ENCODE measurements at regions not wholly inside any gene's neighbourhood (a gene's known extent, or its start where the extent isn't known, plus 50 kb on each side); places are given as distances from the start of the nearest gene placed in this dataset.
"Not testable (repeated sequence)": the region's sequence is repeated elsewhere in the genome, so short reads cannot be mapped to it uniquely, and the experiment has no call there.

- DNase-seq = no peak
Observed at GRCh38 chr5:163569284-163569683, 63.9 kb downstream of the MAT2B start.

DNA sequence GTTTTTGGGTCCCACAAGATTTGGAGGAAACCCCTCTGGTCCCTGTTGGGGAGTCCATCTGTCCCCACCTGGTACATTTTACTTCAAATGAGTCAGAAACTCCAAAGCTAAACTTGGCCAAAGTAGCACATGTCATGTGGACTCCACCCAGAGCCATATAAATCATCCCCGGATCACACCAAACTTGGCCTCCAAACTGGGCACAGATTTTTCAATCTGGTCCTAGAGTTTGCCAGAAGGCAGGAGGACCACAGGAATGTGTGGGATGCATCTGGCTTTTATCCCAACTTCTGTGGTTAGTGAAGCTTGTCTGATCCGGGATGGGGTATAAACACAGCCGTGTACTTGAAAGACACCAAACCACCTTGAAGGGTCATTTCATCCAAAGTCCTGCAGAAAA lies 66.3 kb downstream of the MAT2B start:
- no peak for DNase-seq

GRCh38 chr5:163574472-163575440 lies 69.3 kb downstream of the MAT2B start:
- DNase-seq = no peak

DNA sequence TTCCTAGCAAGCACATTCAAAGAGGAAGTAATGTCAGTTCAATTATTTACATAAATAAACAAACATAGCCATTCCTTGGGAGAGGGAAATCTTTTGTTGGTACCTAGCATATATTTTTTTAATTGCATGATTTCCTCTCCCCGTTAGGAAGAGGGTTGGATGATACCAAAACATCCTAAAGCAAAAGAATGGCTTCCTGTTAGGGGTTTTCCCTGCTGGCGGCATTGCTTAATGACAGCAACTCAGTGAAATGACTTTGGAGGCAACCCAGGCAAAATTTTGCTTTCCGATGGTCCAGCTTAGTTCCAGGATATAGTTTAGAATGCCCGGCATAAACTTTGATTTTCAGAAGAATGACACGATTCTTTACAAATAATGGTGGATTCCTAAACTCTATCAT lies 73.2 kb downstream of the MAT2B start:
- no peak for DNase-seq

DNA sequence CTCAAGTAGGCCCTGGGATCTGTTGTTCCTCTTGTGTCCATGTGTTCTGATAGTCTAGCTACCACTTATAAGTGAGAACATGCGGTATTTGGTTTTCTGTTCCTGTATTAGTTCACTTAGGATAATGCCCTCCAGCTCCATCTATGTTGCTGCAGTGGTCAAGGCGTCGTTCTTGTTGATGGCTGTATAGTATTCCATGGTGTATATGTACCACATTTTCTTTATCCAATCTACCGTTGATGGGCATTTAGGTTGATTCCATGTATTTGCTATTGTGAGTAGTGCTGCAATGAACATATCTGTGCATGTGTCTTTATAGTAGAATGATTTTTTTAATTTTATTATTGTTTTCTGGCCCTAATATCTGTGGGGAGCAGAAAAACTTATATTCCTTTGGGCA lies 74.3 kb downstream of the MAT2B start:
- DNase-seq = no peak

DNA sequence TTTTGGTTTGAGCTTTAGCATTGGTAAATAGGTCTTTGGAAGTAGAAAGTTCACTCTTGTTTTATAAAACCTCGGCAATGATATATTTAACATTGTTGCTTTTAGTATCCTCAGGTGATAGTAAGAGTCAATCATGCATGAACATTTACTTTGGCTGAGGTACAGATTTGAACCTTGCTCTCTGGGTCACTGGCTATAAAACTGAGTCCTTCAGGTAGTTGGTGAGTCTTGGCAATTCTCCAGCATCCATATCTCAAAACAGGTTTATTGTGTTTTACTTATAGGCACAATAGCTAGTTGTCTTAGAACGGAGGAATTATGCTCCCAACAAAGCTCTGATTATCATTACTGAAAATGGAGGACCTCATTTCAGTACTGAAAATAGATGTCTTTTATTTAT lies 75.1 kb downstream of the MAT2B start:
- DNase-seq = no peak

- not testable (repeated sequence) for DNase-seq
Observed at GRCh38 chr5:163583491-163584153, 78.2 kb downstream of the MAT2B start.

DNA sequence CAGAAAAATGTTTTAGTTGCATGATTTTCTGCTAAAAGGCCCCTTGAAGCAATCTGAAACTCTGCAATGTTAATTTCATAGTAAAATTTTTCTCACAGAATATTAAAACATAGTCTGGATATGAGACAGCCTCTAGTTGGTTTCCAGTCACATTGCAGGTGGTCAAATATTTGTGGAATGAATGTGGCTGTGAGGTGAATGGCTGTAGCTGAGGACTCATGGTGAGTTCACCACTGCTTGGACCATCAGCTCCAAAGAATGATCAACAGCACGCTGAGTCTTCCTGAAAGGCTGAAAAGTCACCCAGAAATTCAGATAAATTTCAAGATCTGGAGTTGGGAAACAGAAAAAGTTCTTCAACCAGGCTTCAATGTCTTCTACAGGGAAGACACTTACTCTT lies 79.8 kb downstream of the MAT2B start:
- no peak for DNase-seq

- no peak for DNase-seq
Observed at GRCh38 chr5:163586531-163586956, 81.1 kb downstream of the MAT2B start.

- DNase-seq = no peak
Observed at GRCh38 chr5:163594951-163595350, 89.5 kb downstream of the MAT2B start.

- DNase-seq = no peak
Observed at GRCh38 chr5:163595932-163596607, 90.7 kb downstream of the MAT2B start.

- no peak for DNase-seq
Observed at GRCh38 chr5:163596608-163597315, 91.3 kb downstream of the MAT2B start.

DNA sequence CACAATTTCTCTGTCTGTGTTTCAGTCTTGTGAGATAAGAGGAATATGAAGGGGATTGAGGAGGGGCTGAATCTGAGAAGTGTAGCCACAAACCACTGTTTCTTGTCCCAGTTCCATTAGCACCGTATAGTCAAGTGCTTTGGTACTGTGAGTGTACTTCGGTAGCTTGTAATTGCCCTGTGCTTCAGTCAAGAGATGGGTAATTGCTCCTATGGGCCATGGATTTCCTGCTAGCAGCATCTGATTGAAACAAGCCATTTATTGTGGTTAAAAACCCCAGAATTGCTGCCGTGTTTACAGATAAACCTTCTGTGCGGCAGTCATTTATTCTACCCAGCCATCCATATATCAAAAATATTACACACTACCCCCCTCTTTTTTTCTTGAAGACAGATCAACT lies 98.6 kb downstream of the MAT2B start:
- no peak for DNase-seq

DNA sequence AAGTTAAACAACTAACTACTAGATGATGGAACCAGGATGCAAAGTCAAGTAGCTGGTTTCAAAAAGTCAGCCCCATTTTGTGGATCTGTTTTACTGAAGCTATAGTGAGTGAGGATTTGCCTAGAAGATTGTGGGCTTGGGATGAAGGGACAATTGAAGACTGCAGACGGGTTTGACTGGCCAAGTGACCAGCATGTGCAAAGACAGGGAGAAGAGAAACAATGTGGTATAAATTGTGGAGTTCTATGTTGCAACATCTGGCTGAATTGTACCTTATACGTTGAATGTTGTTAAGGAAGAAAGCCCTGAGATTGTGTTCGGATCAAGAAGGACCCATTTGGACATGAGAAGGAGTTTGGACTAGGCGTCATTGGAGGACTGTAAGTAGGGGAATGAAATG lies 101.8 kb downstream of the MAT2B start:
- no peak for DNase-seq

DNA sequence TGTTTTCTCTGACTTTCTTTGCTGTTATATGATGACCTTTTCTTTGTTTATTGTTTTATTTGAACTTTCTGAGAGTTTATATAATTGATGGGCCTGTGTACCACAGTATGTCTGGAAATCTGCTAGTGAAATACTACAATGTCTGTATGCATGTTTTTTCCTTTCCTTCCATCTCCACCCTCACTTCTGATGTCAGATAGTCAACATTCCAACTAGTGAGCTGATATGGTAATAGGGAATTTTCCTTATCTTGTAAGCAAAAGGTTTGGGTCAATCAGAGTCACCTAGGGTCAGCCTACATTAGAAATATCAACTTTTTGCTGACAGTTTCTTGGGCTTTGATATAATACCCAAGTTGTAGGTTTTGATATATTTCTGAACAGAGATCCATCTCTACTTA lies 103.2 kb downstream of the MAT2B start:
- no peak for DNase-seq

DNA sequence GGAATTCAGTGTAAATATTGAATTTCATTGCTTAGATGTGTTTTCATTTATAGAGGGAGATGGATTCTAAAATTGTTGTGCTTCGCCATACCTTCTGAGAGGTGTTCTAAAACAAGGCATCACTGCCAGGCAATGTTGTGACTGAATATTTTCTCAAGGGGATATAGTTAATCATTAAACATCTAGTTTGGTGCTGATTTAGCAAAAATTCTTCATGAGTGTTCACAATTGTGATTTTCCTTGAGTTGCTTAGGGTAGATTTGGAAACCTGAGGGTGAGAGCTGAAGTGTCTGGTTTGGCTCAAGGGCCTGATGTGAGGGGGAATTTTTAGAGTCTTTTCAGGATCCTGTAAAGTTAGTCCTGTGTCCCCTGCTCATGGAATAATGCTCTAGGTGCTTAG lies 104.5 kb downstream of the MAT2B start:
- no peak for DNase-seq

DNA sequence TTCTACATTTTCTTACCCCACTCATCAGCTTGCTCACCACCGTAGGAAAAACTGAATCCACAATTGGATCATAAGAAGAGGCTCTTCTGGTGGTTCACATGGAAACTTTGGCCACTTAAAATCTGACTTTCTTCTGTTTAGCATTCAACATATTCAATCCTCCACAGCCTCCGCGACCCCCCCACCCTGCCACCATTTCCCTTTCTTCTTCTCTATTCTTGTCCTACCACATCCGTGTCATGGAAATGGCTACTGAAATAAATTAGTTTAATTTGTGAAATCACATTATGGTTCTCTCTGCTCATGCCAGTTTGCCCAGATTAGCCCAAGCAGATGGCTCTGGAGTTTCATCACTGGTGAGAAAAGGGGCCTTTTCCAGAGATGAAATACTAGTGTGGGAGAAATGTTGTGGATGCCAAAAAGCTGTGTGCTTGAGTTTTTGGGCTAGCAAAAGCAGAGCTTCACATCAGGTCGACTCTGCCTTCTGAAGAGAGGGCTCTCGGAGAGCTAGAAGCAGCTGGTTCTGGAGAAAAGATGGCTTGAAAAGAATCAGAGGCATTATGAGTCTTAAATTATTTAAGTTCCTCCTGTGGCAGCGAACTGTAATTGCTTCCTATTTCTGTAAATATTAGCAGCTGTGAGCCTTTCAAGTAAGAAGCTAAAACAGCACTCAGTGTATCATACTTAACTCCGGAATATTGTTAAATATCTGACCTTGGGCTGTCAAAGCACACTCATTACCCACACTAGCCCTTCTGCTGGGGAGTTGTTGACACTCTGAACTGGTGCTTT lies 107.1 kb downstream of the MAT2B start:
- DNase-seq = no peak

DNA sequence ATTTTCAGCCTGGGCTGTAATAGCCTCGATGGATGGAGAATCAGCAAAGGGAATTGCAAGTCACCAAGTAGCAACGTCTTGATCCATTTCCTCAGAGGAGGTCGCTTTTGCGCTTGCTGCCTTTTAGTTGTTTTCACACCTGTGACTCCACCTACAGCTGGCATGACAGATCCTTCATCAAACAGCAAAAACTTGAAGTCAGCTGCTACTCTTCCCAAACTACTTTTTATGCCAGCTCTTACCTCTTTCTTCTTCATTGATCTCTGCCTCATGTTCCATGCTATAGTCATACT lies 107.7 kb downstream of the MAT2B start:
- no peak for DNase-seq

DNA sequence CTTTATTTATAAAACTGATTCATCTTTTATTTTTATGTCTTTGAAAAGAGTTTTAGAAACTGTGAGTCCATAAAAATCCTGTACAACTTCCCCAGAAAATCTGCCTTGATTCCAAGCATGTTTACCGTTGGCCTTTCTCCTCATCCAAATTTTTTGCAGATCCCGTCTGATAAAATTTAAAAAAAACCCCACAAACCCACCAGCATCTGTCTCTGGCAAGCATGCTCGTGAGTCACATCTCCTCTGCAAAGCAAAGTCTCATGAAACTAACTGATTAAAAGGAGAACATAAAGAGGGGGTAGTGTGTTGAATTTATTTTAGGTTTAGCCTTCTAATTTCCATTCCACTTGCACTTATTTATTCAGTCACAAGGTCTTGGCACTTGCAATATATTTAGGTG lies 109.4 kb downstream of the MAT2B start:
- DNase-seq = no peak

DNA sequence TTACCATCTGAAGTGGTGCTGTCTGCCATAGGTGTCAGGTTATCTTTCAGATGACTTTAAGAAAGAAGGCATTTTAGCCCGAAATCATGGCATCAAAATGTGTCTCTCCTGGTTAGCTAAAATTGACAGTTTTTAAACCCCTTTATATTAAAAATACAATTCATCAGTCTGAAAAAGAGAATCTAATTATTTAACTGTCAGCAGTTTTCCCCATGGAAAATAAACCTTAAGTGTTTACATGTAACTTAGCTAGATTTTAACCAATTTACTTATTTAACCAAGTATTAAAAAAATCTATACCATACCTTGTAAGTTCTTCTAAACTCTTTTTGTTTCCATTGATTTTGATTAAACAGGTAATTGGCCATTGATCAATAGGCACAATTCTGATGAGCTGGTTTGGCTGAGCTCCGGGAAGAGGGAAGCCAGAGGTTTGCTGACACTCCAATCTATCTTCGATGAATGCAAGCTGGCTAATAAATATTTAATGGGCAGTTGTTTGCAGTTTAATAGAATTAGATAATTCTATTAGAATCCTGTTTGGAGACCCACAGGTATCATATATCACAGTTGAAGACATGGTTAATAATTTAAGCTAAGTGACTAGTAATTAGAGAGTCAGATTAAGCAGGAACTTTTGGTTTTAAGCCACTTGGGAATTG lies 114.0 kb downstream of the MAT2B start:
- DNase-seq = no peak

- DNase-seq = no peak
Observed at GRCh38 chr5:163619951-163620350, 114.5 kb downstream of the MAT2B start.

GRCh38 chr5:163622799-163623198 lies 117.4 kb downstream of the MAT2B start:
- no peak for DNase-seq

Data from activated CD4-positive, alpha-beta T cell treated with anti-CD3 and anti-CD28 coated beads, Interleukin-10, Interleukin-2, amounts not matched to agents 100 ng/mL and 50 ng/mL, durations not matched to agents 16 hours and 8 hours (primary cell).